Left lung (tissue), 4 donors: ENCODE measurements at regions not wholly inside any gene's neighbourhood (a gene's known extent, or its start where the extent isn't known, plus 50 kb on each side); places are given as distances from the start of the nearest gene placed in this dataset.

Experiments
- ATAC-seq: fragments of 200-7000 bp; cut with Tn5 transposase; one replicate; pipeline ENCODE4 v1.9.1; 2020; ENCODE audit warnings: moderate library complexity
- DNase-seq, 4 donors: peaks; one replicate each; pipeline ENCODE4 v3.0.0-alpha.2; 2013 to 2020
- H3K27ac ChIP-seq, 2 donors: fragments of 200-600 bp; sonication (generic) in 1 of 2; one replicate each; pipeline versions ENCODE4 v1.5.0 to v1.8.0; 2020 to 2021
- H3K27me3 ChIP-seq, 2 donors: fragments of 200-600 bp; sonication (generic) in 1 of 2; one replicate each; pipeline versions ENCODE4 v1.5.0 to v1.8.0; 2020 to 2021
- H3K36me3 ChIP-seq, 2 donors: fragments of 200-600 bp; sonication (generic) in 1 of 2; one replicate each; pipeline versions ENCODE4 v1.5.0 to v1.8.0; 2020 to 2021
- H3K4me1 ChIP-seq, 2 donors: fragments of 200-600 bp; one replicate each; pipeline ENCODE4 v1.8.0; 2021
- H3K4me3 ChIP-seq, 2 donors: fragments of 200-600 bp; sonication (generic) in 1 of 2; one replicate each; pipeline versions ENCODE4 v1.5.0 to v1.8.0; 2020 to 2021; ENCODE audit warnings: mild to moderate bottlenecking in 1 of 2
- H3K9me3 ChIP-seq, 2 donors: fragments of 200-600 bp; sonication (generic) in 1 of 2; one replicate each; pipeline versions ENCODE4 v1.5.0 to v1.8.0; 2020 to 2021
- intact Hi-C, 2 donors: fragments of 100-400 bp; cut with DNase I; formaldehyde crosslinking; loops; one replicate each; pipeline versions ENCODE4 v1.11.2 to v1.14.2; 2022
- TF ChIP-seq, protein P1 (sequence below), 2 donors: fragments of 200-600 bp; sonication (generic) in 1 of 2; IDR thresholded peaks; one replicate each; pipeline versions ENCODE4 v1.5.0 to v1.8.0; 2021; ENCODE audit warnings: antibody characterized with exemption in 2 of 2
- donor health status: DM: no; HTN: yes; CAD: no.
- donor health status: DM: no; HTN: no; CAD: no.

DNA sequence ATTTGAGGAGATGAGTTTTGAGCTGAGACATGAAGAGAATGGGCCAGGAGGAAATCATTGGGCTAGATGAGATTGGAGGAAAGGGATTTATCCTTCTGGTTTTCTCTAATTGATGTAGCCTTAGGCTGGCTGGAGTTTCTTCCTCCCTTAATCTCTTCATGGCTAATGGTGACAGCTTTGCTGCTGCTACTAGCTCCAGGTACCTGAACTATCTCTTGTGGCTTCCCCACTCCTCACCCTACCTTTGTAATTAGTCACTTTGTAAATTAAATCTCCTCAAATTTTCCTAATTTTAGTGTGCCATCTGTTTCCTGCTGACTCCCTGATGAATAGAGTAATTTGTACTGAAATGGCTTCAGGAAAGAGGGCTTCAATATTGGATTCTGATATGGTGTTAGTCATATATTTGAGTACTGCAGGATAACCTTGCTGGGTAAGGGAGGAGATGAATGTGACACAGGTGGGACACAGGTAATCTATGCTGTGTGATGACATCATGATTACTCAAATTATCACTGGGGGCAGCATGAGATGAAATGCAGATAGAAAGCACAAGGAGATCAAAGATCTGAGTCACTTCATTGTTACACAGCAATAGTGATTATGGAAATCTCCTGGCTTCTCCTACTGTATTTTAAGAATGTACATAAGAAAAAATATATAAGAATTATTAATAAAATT, 1134.1 kb upstream of the DDX18 start:
- H3K4me1 ChIP-seq, result no peaks in the 10 kb centered on the region
- H3K4me3 ChIP-seq, result no peak overlapping the region
- no peak overlapping the region for H3K27ac ChIP-seq
- no peaks in the 10 kb centered on the region for H3K36me3 ChIP-seq
- TF ChIP-seq, protein P1, sequence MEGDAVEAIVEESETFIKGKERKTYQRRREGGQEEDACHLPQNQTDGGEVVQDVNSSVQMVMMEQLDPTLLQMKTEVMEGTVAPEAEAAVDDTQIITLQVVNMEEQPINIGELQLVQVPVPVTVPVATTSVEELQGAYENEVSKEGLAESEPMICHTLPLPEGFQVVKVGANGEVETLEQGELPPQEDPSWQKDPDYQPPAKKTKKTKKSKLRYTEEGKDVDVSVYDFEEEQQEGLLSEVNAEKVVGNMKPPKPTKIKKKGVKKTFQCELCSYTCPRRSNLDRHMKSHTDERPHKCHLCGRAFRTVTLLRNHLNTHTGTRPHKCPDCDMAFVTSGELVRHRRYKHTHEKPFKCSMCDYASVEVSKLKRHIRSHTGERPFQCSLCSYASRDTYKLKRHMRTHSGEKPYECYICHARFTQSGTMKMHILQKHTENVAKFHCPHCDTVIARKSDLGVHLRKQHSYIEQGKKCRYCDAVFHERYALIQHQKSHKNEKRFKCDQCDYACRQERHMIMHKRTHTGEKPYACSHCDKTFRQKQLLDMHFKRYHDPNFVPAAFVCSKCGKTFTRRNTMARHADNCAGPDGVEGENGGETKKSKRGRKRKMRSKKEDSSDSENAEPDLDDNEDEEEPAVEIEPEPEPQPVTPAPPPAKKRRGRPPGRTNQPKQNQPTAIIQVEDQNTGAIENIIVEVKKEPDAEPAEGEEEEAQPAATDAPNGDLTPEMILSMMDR (IDR thresholded peaks at IDR 0.05), result no peak
- peaks cover 1 to 4% of the 10 kb centered on the region in 2 donors for H3K9me3 ChIP-seq
- intact Hi-C loops, result no loop called here
- no peak for DNase-seq
- ATAC-seq, result no peak
- no peaks in the 10 kb centered on the region for H3K27me3 ChIP-seq

DNA sequence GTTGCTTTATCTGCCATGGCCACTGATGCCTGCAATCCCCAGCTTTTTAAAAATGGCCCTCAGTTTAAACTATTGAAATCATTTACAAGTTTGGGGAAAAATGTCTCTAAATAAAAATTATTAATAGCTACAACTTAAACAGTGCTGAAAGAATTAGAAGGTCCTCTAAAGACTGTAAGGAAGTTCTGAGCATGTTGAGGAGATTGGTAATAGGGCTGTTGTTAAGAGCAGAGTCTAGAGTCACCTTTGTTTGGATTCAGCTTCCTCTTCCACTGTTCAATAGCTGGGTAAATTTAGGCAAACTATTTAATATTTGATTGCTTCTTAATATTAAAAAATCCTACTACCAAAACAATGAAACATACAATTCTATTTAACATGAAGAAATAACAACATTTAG, 1127.1 kb upstream of the DDX18 start:
- DNase-seq (no peak), ATAC-seq (no peak)
- H3K27me3 ChIP-seq, result no peaks in the 10 kb centered on the region
- TF ChIP-seq, protein P1 (IDR thresholded peaks at IDR 0.05), result no peak
- intact Hi-C loops, result no loop called here
- no peaks in the 10 kb centered on the region for H3K36me3 ChIP-seq
- peaks cover 3 to 15% of the 10 kb centered on the region in 2 donors for H3K9me3 ChIP-seq
- H3K27ac ChIP-seq, result no peak overlapping the region
- no peak overlapping the region for H3K4me3 ChIP-seq
- no peaks in the 10 kb centered on the region for H3K4me1 ChIP-seq

DNA sequence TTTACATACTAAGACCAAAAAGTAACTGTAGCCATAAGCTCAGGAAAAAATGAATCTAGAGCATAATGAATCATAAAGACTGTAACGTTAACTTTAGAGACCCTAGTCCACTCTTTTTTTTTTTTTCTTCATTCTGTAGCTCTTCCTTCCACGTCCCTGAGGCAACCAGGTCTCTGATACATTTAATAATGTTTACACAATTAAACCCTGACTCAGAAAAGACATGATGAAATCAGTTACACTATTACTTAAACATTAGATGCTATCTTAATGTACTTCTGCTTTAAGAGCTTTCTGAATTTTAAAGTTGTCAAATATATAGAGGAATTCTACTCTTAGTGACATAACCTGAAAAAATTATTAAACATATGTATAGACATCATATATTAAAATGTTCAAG, 1121.5 kb upstream of the DDX18 start:
- TF ChIP-seq, protein P1 (IDR thresholded peaks at IDR 0.05), result no peak
- H3K9me3 ChIP-seq, result peaks cover 0 to 15% of the 10 kb centered on the region in 2 donors
- H3K27ac ChIP-seq, result no peak overlapping the region
- H3K36me3 ChIP-seq, result no peaks in the 10 kb centered on the region
- H3K27me3 ChIP-seq, result no peaks in the 10 kb centered on the region
- DNase-seq (no peak), ATAC-seq (no peak)
- H3K4me3 ChIP-seq, result no peak overlapping the region
- H3K4me1 ChIP-seq, result no peaks in the 10 kb centered on the region
- intact Hi-C loops, result no loop called here

DNA sequence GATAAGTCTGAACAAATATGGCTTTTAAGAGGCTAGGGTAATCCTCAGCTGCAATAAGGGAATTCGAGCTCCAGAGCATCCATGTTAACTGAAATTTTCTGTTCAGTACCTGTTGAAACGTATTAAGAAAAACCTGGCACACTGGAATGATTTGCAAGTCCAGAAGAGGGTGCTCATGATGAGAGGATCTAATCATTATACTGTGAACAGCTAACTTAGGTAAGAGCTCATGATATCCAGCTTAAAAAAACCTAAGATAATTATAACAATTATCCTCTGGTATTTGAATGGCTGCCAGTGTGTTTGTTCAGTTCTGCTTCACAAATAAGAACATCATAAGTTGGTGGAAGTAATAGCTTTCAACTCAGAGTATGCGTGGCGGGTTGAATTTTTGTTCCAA, 1118.3 kb upstream of the DDX18 start:
- intact Hi-C loops, result no loop called here
- ATAC-seq (no peak), DNase-seq (no peak)
- no peak overlapping the region for H3K4me3 ChIP-seq
- no peaks in the 10 kb centered on the region for H3K27me3 ChIP-seq
- TF ChIP-seq, protein P1 (IDR thresholded peaks at IDR 0.05), result no peak
- H3K27ac ChIP-seq, result no peak overlapping the region
- H3K36me3 ChIP-seq, result no peaks in the 10 kb centered on the region
- no peaks in the 10 kb centered on the region for H3K4me1 ChIP-seq
- H3K9me3 ChIP-seq, result no peaks in the 10 kb centered on the region

DNA sequence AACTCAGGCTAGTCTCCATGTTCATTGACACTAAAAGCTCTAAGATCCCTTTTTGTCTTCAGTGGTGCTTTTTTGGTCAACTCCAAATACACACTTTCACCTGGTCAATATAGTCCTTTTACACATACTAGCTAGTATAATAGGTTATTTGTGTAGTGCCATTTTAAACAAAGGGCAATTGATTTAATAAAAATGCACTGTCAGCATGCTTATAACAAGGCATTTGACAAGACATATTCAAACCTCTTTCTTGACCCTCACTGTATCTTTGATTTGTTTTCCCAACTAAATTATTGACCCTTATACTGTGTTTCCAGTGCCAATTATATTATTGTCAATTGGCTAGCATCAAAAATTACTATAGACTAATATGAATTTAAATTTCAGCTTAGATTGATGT, 1117.6 kb upstream of the DDX18 start:
- DNase-seq, result no peak
- intact Hi-C loops, result no loop called here
- no peaks in the 10 kb centered on the region for H3K9me3 ChIP-seq
- no peaks in the 10 kb centered on the region for H3K36me3 ChIP-seq
- TF ChIP-seq, protein P1 (IDR thresholded peaks at IDR 0.05), result no peak
- no peak for ATAC-seq
- H3K4me1 ChIP-seq, result no peaks in the 10 kb centered on the region
- H3K27me3 ChIP-seq, result no peaks in the 10 kb centered on the region
- H3K4me3 ChIP-seq, result no peak overlapping the region
- H3K27ac ChIP-seq, result no peak overlapping the region
